ENCODE measurements at regions not wholly inside any gene's neighbourhood (a gene's known extent, or its start where the extent isn't known, plus 50 kb on each side); places are given as distances from the start of the nearest gene placed in this dataset.

DNA sequence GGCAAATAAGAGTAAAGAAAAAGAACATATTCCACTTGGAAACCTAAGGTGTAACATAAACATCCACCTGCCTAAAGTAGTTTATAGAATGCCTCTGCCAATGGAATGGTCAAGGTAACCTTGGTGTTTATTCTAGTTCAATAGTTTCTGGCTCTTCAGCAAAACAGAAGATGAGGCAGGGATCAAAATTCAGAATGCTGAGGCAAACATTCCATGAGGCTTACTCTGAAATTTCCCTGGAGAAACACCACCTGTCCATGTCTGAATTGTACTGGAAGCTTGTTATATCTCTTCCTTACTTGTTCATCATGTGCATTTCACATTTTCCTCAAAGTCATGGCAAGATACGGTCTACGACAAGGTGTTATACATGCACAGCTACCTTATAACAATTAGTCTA lies 1862.4 kb upstream of the ACO1 start:
- Histone ChIP-seq H3K4me2 (ENCODE audit: low read depth, low read length) (no peak overlapping the region), H4K5ac (ENCODE audit: low read depth, low read length) (no peak overlapping the region), H2BK15ac (ENCODE audit: low read depth, low read length) (no peak overlapping the region), H3K9me1 (ENCODE audit: insufficient read depth, low read length) (no peaks in the 10 kb centered on the region), H3K27ac (ENCODE audit: insufficient read depth, low read length) (no peak overlapping the region), H3K9ac (ENCODE audit: low read depth, low read length) (no peak overlapping the region), H4K8ac (ENCODE audit: low read depth in 2 of 2, low read length in 2 of 2) (no peak overlapping the region), H3K27me3 (ENCODE audit: control insufficient read depth, insufficient read depth, low read length) (no peaks in the 10 kb centered on the region), H3K4ac (ENCODE audit: low read depth, low read length) (no peak overlapping the region), H4K91ac (ENCODE audit: insufficient read depth, low read depth, low read length) (no peak overlapping the region), H3K79me1 (ENCODE audit: low read depth in 1 of 2, low read length in 2 of 2) (no peaks in the 10 kb centered on the region), H3K23ac (ENCODE audit: low read depth, low read length) (no peak overlapping the region), H3K36me3 (ENCODE audit: control insufficient read depth, insufficient read depth, low read length) (no peaks in the 10 kb centered on the region), H3K18ac (ENCODE audit: low read depth, low read length) (no peak overlapping the region), H2BK120ac (ENCODE audit: low read depth, low read length) (no peak overlapping the region), H4K20me1 (ENCODE audit: insufficient read depth, low read length) (no peaks in the 10 kb centered on the region), H3K14ac (replicated peaks; ENCODE audit: low read depth, low read length) (no peak overlapping the region), H3K56ac (ENCODE audit: extremely low read depth, insufficient read depth, low read length) (no peak overlapping the region), H2AFZ (replicated peaks; ENCODE audit: low read length, poor library complexity) (no peak overlapping the region), H3K4me3 (ENCODE audit: insufficient read depth, low read depth, low read length) (no peak overlapping the region), H2AK5ac (ENCODE audit: low read depth, low read length) (no peak overlapping the region), H2BK20ac (ENCODE audit: low read depth, low read length) (no peak overlapping the region), H2BK5ac (ENCODE audit: low read depth, low read length, poor library complexity, severe bottlenecking) (no peak overlapping the region), H3K9me3 (ENCODE audit: control insufficient read depth, insufficient read depth, low read length) (peaks cover 7% of the 10 kb centered on the region; the same call in 1 of the 2 replicates), H2AK9ac (replicated peaks; ENCODE audit: low read depth, low read length, poor library complexity) (no peak overlapping the region), H3K4me1 (ENCODE audit: control insufficient read depth, insufficient read depth, low read length) (no peaks in the 10 kb centered on the region)
- no peak for DNase-seq
- no peak for ATAC-seq (ENCODE audit: low read depth)
- WGBS, 2 experiments (ENCODE audit: extremely low coverage in 2 of 2, insufficient read length in 1 of 2) = no CpG with 5 or more reads among the region's 2 CpGs
- CTCF ChIA-PET = no interaction called here
- intact Hi-C loops (cut with micrococcal nuclease) = no loop called here
- dilution Hi-C loops (cut with HindIII; ENCODE audit: low sequenced_read_pairs, unreplicated experiment) = no loop called here
- no TSS peak for BruUV-seq (replicated peaks)
- POLR2A ChIA-PET (ENCODE audit: unreplicated experiment) = no interaction called here
- in situ Hi-C loops (cut with MboI; ENCODE audit: low sequenced_read_pairs) = no loop called here
- no peak for TF ChIP-seq MAFK (IDR thresholded peaks at IDR 0.05; ENCODE audit: low read depth, low read length)
- TF ChIP-seq POLR2A (IDR thresholded peaks at IDR 0.05; ENCODE audit: low read depth, low read length) = no peak
- TF ChIP-seq MXI1 (IDR thresholded peaks at IDR 0.05; ENCODE audit: borderline replicate concordance, low read depth, low read length) = no peak
- TF ChIP-seq, protein P1, sequence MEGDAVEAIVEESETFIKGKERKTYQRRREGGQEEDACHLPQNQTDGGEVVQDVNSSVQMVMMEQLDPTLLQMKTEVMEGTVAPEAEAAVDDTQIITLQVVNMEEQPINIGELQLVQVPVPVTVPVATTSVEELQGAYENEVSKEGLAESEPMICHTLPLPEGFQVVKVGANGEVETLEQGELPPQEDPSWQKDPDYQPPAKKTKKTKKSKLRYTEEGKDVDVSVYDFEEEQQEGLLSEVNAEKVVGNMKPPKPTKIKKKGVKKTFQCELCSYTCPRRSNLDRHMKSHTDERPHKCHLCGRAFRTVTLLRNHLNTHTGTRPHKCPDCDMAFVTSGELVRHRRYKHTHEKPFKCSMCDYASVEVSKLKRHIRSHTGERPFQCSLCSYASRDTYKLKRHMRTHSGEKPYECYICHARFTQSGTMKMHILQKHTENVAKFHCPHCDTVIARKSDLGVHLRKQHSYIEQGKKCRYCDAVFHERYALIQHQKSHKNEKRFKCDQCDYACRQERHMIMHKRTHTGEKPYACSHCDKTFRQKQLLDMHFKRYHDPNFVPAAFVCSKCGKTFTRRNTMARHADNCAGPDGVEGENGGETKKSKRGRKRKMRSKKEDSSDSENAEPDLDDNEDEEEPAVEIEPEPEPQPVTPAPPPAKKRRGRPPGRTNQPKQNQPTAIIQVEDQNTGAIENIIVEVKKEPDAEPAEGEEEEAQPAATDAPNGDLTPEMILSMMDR (conservative IDR thresholded peaks at IDR 0.05; ENCODE audit: low read depth, low read length) = no peak
- TF ChIP-seq FOS (IDR thresholded peaks at IDR 0.05; ENCODE audit: low read depth, low read length) = no peak
- TF ChIP-seq NFE2L2 (IDR thresholded peaks at IDR 0.05; ENCODE audit: low read depth, low read length) = no peak
- TF ChIP-seq SMC3 (IDR thresholded peaks at IDR 0.05; ENCODE audit: low read depth, low read length) = no peak
- no peak for TF ChIP-seq RFX5 (IDR thresholded peaks at IDR 0.05; ENCODE audit: low read depth, low read length)
- no peak for TF ChIP-seq BHLHE40 (IDR thresholded peaks at IDR 0.05; ENCODE audit: low read depth, low read length)
- TF ChIP-seq ELK1 (IDR thresholded peaks at IDR 0.05; ENCODE audit: borderline replicate concordance, low read depth, low read length) = no peak
- TF ChIP-seq, protein P2, sequence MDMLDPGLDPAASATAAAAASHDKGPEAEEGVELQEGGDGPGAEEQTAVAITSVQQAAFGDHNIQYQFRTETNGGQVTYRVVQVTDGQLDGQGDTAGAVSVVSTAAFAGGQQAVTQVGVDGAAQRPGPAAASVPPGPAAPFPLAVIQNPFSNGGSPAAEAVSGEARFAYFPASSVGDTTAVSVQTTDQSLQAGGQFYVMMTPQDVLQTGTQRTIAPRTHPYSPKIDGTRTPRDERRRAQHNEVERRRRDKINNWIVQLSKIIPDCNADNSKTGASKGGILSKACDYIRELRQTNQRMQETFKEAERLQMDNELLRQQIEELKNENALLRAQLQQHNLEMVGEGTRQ (IDR thresholded peaks at IDR 0.05; ENCODE audit: low read depth, low read length) = no peak
- no peak for TF ChIP-seq CHD1 (IDR thresholded peaks at IDR 0.05; ENCODE audit: low read depth, low read length)
- no peak for TF ChIP-seq CEBPB (IDR thresholded peaks at IDR 0.05; ENCODE audit: low read depth, low read length)
- TF ChIP-seq RAD21 (IDR thresholded peaks at IDR 0.05; ENCODE audit: low read length) = no peak
- TF ChIP-seq MAZ (IDR thresholded peaks at IDR 0.05; ENCODE audit: borderline replicate concordance, low read depth, low read length) = no peak
- TF ChIP-seq RCOR1 (IDR thresholded peaks at IDR 0.05; ENCODE audit: insufficient replicate concordance, low read length) = no peak
